ENCODE measurements at regions not wholly inside any gene's neighbourhood (a gene's known extent, or its start where the extent isn't known, plus 50 kb on each side); places are given as distances from the start of the nearest gene placed in this dataset.
A peak's percentile ranks its signal among the peaks of the same experiment; 100 is the strongest.

- Histone ChIP-seq H3K36me3 (ENCODE audit: control insufficient read depth, insufficient read depth, low read length) (no peaks in the 10 kb centered on the region), H3K9me3 (no peaks in the 10 kb centered on the region), H3K4me3 (ENCODE audit: low read depth, low read length) (no peak overlapping the region), H3K4me1 (no peaks in the 10 kb centered on the region), H3K27me3 (replicated peaks; ENCODE audit: control insufficient read depth, insufficient read depth, low read length) (no peaks in the 10 kb centered on the region)
- intact Hi-C loops (cut with micrococcal nuclease; ENCODE audit: unreplicated experiment), result no loop called here
- ChIA-PET CTCF (interaction anchor here (0.9 to 1.0 kb wide), 2 partner anchors 11 to 16 kb away, joined by 3 read pairs; no protein-coding TSS in a partner anchor), POLR2A (no interaction called here)
- TF ChIP-seq CTCF (IDR thresholded peaks at IDR 0.05; ENCODE audit: insufficient read depth in 1 of 2, low read depth in 1 of 2, low read length in 1 of 2, severe bottlenecking in 1 of 2, unreplicated experiment in 1 of 2), result peak in 1 of 2 experiments; percentile 20
- no peaks in the 10 kb centered on the region for H3K9me3 Mint-ChIP-seq (ENCODE audit: unreplicated experiment)
- no peak overlapping the region for H3K27ac Mint-ChIP-seq (ENCODE audit: unreplicated experiment)
- H3K4me1 Mint-ChIP-seq (ENCODE audit: low read depth, unreplicated experiment), result peaks cover 7% of the 10 kb centered on the region
- no peak overlapping the region for H3K4me3 Mint-ChIP-seq (ENCODE audit: unreplicated experiment)
- BruUV-seq (replicated peaks), result no TSS peak
- peaks cover 23% of the 10 kb centered on the region for H3K27me3 Mint-ChIP-seq (ENCODE audit: insufficient read depth, unreplicated experiment)
- no peaks in the 10 kb centered on the region for H3K36me3 Mint-ChIP-seq (ENCODE audit: insufficient read depth, unreplicated experiment)
- DNase-seq, result peak in 1 of 2 experiments; percentile 41
These were observed 382.2 kb upstream of the HNRNPA3 start for GRCh38 chr2:176830362-176830761.

GRCh38 chr2:176832086-176832485, 380.5 kb upstream of the HNRNPA3 start:
- Histone ChIP-seq H3K4me1 (no peaks in the 10 kb centered on the region), H3K27me3 (replicated peaks; ENCODE audit: control insufficient read depth, insufficient read depth, low read length) (no peaks in the 10 kb centered on the region), H3K9me3 (no peaks in the 10 kb centered on the region), H3K4me3 (ENCODE audit: low read depth, low read length) (no peak overlapping the region), H3K36me3 (ENCODE audit: control insufficient read depth, insufficient read depth, low read length) (no peaks in the 10 kb centered on the region)
- Mint-ChIP-seq H3K9me3 (ENCODE audit: unreplicated experiment) (no peaks in the 10 kb centered on the region), H3K27me3 (ENCODE audit: insufficient read depth, unreplicated experiment) (peaks cover 21% of the 10 kb centered on the region), H3K4me1 (ENCODE audit: low read depth, unreplicated experiment) (peaks cover 7% of the 10 kb centered on the region), H3K36me3 (ENCODE audit: insufficient read depth, unreplicated experiment) (no peaks in the 10 kb centered on the region), H3K27ac (ENCODE audit: unreplicated experiment) (no peak overlapping the region), H3K4me3 (ENCODE audit: unreplicated experiment) (no peak overlapping the region)
- intact Hi-C loops (cut with micrococcal nuclease; ENCODE audit: unreplicated experiment), result no loop called here
- no peak for DNase-seq
- TF ChIP-seq CTCF (IDR thresholded peaks at IDR 0.05; ENCODE audit: insufficient read depth in 1 of 2, low read depth in 1 of 2, low read length in 1 of 2, severe bottlenecking in 1 of 2, unreplicated experiment in 1 of 2), result no peak
- no TSS peak for BruUV-seq (replicated peaks)
- POLR2A ChIA-PET, result no interaction called here
- CTCF ChIA-PET, result no interaction called here

- intact Hi-C loops (cut with micrococcal nuclease; ENCODE audit: unreplicated experiment), result no loop called here
- no peak overlapping the region for H3K4me3 ChIP-seq (ENCODE audit: low read depth, low read length)
- POLR2A ChIA-PET, result no interaction called here
- no peaks in the 10 kb centered on the region for H3K4me1 ChIP-seq
- Mint-ChIP-seq H3K4me3 (ENCODE audit: unreplicated experiment) (no peak overlapping the region), H3K9me3 (ENCODE audit: unreplicated experiment) (no peaks in the 10 kb centered on the region), H3K4me1 (ENCODE audit: low read depth, unreplicated experiment) (peaks cover 7% of the 10 kb centered on the region), H3K27ac (ENCODE audit: unreplicated experiment) (no peak overlapping the region), H3K36me3 (ENCODE audit: insufficient read depth, unreplicated experiment) (no peaks in the 10 kb centered on the region), H3K27me3 (ENCODE audit: insufficient read depth, unreplicated experiment) (peaks cover 18% of the 10 kb centered on the region)
- H3K9me3 ChIP-seq, result no peaks in the 10 kb centered on the region
- BruUV-seq (replicated peaks), result no TSS peak
- no peaks in the 10 kb centered on the region for H3K27me3 ChIP-seq (replicated peaks; ENCODE audit: control insufficient read depth, insufficient read depth, low read length)
- no peak for TF ChIP-seq CTCF (IDR thresholded peaks at IDR 0.05; ENCODE audit: insufficient read depth in 1 of 2, low read depth in 1 of 2, low read length in 1 of 2, severe bottlenecking in 1 of 2, unreplicated experiment in 1 of 2)
- H3K36me3 ChIP-seq (ENCODE audit: control insufficient read depth, insufficient read depth, low read length), result no peaks in the 10 kb centered on the region
- DNase-seq, result no peak
- CTCF ChIA-PET, result no interaction called here
These were observed 378.9 kb upstream of the HNRNPA3 start for GRCh38 chr2:176833671-176834070.

All from Caco-2 (cell line).